C4-2B (cell line): ENCODE measurements at regions not wholly inside any gene's neighbourhood (a gene's known extent, or its start where the extent isn't known, plus 50 kb on each side); places are given as distances from the start of the nearest gene placed in this dataset.

ENCODE experiments used
- H3K27ac ChIP-seq: fragments of 450-650 bp; 2 replicates; pipeline ENCODE4 v1.5.1; 2017
- CTCF ChIP-seq: fragments of 450-650 bp; conservative IDR thresholded peaks from 2 replicates; pipeline ENCODE4 v1.5.1; 2017; ENCODE audit warnings: mild to moderate bottlenecking
- ZFX ChIP-seq: fragments of 450-650 bp; IDR thresholded peaks from 2 replicates; pipeline ENCODE4 v1.6.1; 2017

GRCh38 chr4:176883108-176883550, 90.4 kb upstream of the VEGFC start:
- H3K27ac ChIP-seq = no peak overlapping the region
- TF ChIP-seq ZFX = no peak
- TF ChIP-seq CTCF = no peak

- H3K27ac ChIP-seq = no peak overlapping the region
- TF ChIP-seq ZFX (no peak), CTCF (no peak)
Measured at GRCh38 chr4:176883681-176884418, 91.1 kb upstream of the VEGFC start.

- H3K27ac ChIP-seq = no peak overlapping the region
- no peak for TF ChIP-seq CTCF
- no peak for TF ChIP-seq ZFX
Measured at GRCh38 chr4:176885224-176885623, 92.5 kb upstream of the VEGFC start.

GRCh38 chr4:176886135-176886534, 93.4 kb upstream of the VEGFC start:
- H3K27ac ChIP-seq = no peak overlapping the region
- TF ChIP-seq CTCF (no peak), ZFX (no peak)

- no peak overlapping the region for H3K27ac ChIP-seq
- TF ChIP-seq ZFX (no peak), CTCF (no peak)
Measured at GRCh38 chr4:176889776-176890175, 97.1 kb upstream of the VEGFC start.

- TF ChIP-seq ZFX = no peak
- no peak for TF ChIP-seq CTCF
- no peak overlapping the region for H3K27ac ChIP-seq
Measured at GRCh38 chr4:176894498-176894897, 101.8 kb upstream of the VEGFC start.

GRCh38 chr4:176896211-176896610, 103.5 kb upstream of the VEGFC start:
- no peak overlapping the region for H3K27ac ChIP-seq
- no peak for TF ChIP-seq CTCF
- no peak for TF ChIP-seq ZFX
